Skin epidermis (tissue), 12 donors: ENCODE measurements at regions not wholly inside any gene's neighbourhood (a gene's known extent, or its start where the extent isn't known, plus 50 kb on each side); places are given as distances from the start of the nearest gene placed in this dataset.
"Not testable (repeated sequence)": the region's sequence is repeated elsewhere in the genome, so short reads cannot be mapped to it uniquely, and the experiment has no call there.

Experiments
- H3K27ac ChIP-seq, 21 experiments: fragments of 200-600 bp; sonication (generic) in 11 of 21; one replicate each; pipeline ENCODE4 v1.5.0; 2020; ENCODE audit warnings: mild to moderate bottlenecking in 3 of 21, inconsistent platforms in 2 of 21, moderate library complexity in 2 of 21
- H3K4me3 ChIP-seq, 7 experiments: fragments of 200-600 bp; sonication (generic) in 2 of 7; one replicate each; pipeline ENCODE4 v1.5.0; 2020; ENCODE audit warnings: inconsistent platforms in 2 of 7, mild to moderate bottlenecking in 2 of 7, moderate library complexity in 1 of 7

- no peak overlapping the region for H3K4me3 ChIP-seq
- H3K27ac ChIP-seq, result no peak overlapping the region
These were observed 481.6 kb downstream of the IRS1 start for GRCh38 chr2:226317970-226318369.

- no peak overlapping the region for H3K27ac ChIP-seq
- H3K4me3 ChIP-seq, result no peak overlapping the region
These were observed 486.6 kb downstream of the IRS1 start for GRCh38 chr2:226313060-226313459.

GRCh38 chr2:226312155-226312554 lies 487.5 kb downstream of the IRS1 start:
- Histone ChIP-seq H3K27ac (no peak overlapping the region), H3K4me3 (no peak overlapping the region)

GRCh38 chr2:226310146-226310545 lies 489.5 kb downstream of the IRS1 start:
- Histone ChIP-seq H3K27ac (no peak overlapping the region), H3K4me3 (no peak overlapping the region)

DNA sequence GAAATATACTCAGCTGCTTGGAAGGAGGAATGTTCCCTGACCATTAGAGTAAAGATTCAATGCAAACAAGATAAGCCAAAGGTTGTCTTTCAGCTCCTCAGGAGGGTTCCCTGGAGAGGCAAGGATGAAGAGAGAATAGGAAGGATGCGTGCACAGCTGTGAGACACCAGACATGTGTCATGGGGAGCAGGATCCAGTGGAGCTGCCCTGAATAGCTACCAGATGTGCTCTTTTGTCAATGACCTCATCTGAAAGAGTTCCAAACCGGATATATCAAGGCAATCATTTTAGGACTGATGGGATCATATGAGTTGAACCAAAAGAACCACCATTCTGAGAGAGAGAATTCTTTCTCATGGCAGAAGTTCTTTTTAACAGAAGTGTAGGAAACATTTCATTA lies 490.6 kb downstream of the IRS1 start:
- H3K4me3 ChIP-seq, result no peak overlapping the region
- no peak overlapping the region for H3K27ac ChIP-seq

DNA sequence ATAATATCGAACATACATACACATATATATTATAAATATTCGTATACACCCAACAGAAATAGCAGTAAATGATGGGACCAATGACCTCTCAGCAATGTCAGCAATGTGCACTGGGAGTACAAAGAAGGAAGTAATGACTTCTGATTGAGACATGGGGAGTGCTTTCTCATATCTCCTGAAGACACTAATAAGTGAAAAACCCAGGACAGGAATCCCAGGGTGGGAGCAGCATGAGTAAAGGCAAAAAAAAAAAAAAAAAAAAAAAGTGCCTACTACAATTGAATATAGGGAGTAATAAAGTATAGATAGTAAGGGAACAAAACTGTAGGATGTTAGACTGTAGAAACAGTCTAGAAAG lies 491.3 kb downstream of the IRS1 start:
- no peak overlapping the region for H3K4me3 ChIP-seq
- H3K27ac ChIP-seq, result no peak overlapping the region

- Histone ChIP-seq H3K27ac (no peak overlapping the region), H3K4me3 (no peak overlapping the region)
These were observed 491.9 kb downstream of the IRS1 start for GRCh38 chr2:226307487-226308322.

GRCh38 chr2:226306969-226307368 lies 492.7 kb downstream of the IRS1 start:
- Histone ChIP-seq H3K4me3 (no peak overlapping the region), H3K27ac (no peak overlapping the region)

DNA sequence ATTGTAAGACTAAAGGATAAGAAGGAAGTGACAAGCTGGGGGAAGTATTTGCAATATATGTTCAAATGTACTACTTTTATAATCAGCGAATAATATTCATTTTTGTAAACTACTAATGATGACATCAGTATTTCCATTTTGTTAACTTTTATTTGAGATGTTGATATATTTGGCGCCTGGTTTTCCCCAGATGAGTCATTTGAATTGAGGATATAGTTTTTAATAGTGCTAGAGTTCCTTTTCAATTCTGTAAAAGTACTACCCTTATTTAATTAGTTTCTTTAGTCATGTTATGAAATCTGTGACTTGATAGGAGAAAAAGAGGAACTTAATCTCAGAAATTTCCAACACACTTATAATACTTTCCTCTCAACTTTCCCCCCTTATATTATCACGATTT lies 495.3 kb downstream of the IRS1 start:
- Histone ChIP-seq H3K27ac (no peak overlapping the region), H3K4me3 (no peak overlapping the region)

- Histone ChIP-seq H3K27ac (no peak overlapping the region), H3K4me3 (no peak overlapping the region)
These were observed 495.9 kb downstream of the IRS1 start for GRCh38 chr2:226303707-226304106.

GRCh38 chr2:226300196-226300886 lies 499.3 kb downstream of the IRS1 start:
- Histone ChIP-seq H3K4me3 (no peak overlapping the region), H3K27ac (no peak overlapping the region)

- no peak overlapping the region for H3K4me3 ChIP-seq
- no peak overlapping the region for H3K27ac ChIP-seq
These were observed 499.8 kb downstream of the IRS1 start for GRCh38 chr2:226299771-226300170.

GRCh38 chr2:226295681-226296080 lies 503.9 kb downstream of the IRS1 start:
- no peak overlapping the region for H3K27ac ChIP-seq
- H3K4me3 ChIP-seq, result no peak overlapping the region

DNA sequence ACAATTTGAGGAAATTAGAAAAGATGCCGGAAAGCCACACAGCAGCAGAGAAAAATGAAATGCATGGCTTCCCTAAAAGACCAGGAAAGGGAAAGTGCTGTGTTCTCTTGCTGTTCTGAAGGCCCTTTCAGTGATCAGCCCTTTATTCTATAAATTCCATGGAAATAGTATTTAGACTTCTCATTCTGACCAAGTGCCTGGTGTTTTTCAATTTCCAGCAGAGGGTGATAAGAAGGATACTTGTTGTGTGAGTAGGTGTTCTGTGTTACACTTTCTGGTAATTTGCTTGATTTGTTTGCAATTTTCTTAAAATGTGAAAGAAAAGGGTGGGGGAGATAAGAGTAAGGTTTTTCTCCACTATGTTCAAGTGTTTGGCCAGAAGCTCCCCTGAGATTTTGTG lies 504.5 kb downstream of the IRS1 start:
- Histone ChIP-seq H3K4me3 (no peak overlapping the region), H3K27ac (no peak overlapping the region)

DNA sequence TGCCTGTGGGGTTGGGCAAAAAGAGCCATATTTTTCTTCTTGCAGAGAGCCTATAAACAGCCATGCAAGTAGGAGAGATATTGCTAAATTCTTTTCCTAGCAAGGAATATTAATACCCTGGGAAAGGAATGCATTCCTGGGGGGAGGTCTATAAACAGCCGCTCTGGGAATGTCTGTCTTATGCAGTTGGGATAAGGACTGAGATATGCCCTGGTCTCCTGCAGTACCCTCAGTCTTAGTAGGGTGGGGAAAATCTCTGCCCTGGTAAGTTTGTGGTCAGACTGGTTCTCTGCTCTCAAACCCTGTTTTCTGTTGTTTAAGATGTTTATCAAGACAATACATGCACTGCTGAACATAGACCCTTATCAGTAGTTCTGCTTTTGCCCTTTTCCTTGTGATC lies 508.3 kb downstream of the IRS1 start:
- H3K27ac ChIP-seq, H3K4me3 ChIP-seq: not testable (repeated sequence)

DNA sequence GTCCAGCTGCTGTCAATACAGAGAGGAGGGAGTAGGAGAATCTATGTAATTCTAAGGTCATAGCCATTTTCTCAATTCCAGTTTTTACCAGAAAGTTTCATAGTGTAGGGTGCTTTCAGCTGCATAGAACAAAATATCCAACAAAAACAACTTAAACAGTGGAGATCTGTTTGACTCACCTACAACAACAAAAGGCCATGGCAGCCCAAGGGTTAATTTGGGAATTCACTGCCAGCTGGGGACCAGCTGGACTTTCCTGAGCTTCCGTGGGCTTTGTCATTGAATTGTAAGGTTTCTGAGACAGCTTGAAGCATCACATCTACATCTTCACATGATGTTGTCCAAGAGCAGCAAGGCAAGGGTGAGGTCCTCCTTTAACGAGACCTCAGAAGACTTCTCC lies 512.7 kb downstream of the IRS1 start:
- Histone ChIP-seq H3K27ac (no peak overlapping the region), H3K4me3 (no peak overlapping the region)

GRCh38 chr2:226283796-226284195 lies 515.8 kb downstream of the IRS1 start:
- Histone ChIP-seq H3K27ac (no peak overlapping the region), H3K4me3 (no peak overlapping the region)

- Histone ChIP-seq H3K27ac (no peak overlapping the region), H3K4me3 (no peak overlapping the region)
These were observed 517.5 kb downstream of the IRS1 start for GRCh38 chr2:226282151-226282550.

- not testable (repeated sequence) for H3K4me3 ChIP-seq, H3K27ac ChIP-seq
These were observed 519.5 kb downstream of the IRS1 start for GRCh38 chr2:226280136-226280535.

DNA sequence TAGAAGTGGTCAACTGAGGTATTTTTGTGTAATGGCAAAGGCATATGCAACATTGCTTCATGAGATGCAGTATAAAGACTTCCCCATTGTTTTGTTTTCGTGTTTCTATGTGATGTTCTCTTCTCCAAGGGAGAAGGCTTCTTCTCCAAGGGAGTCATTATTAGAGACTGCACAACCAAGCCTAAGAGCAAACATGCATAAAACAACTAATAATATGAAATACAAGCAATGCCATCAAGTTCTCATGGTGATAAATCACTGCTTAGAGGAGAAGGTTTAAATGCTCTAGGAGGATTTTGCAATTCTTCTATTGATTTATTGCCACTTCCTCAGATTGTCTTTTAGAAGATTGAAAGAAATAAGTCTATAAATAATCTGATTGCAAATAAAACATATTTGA lies 524.4 kb downstream of the IRS1 start:
- no peak overlapping the region for H3K27ac ChIP-seq

GRCh38 chr2:226274143-226274542 lies 525.5 kb downstream of the IRS1 start:
- no peak overlapping the region for H3K27ac ChIP-seq
- no peak overlapping the region for H3K4me3 ChIP-seq

More for the DNA sequence above, 524.4 kb downstream of the IRS1 start:
- no peak overlapping the region for H3K4me3 ChIP-seq

- Histone ChIP-seq H3K4me3 (no peak overlapping the region), H3K27ac (no peak overlapping the region)
These were observed 526.2 kb downstream of the IRS1 start for GRCh38 chr2:226273440-226273839.
